Glutamatergic neuron (in vitro differentiated cells): ENCODE measurements at regions not wholly inside any gene's neighbourhood (a gene's known extent, or its start where the extent isn't known, plus 50 kb on each side); places are given as distances from the start of the nearest gene placed in this dataset.

Experiments used
- DNase-seq: peaks from one replicate; pipeline ENCODE4 v3.0.0; 2022
- H3K27ac Mint-ChIP-seq: one replicate; pipeline ENCODE4 v1.8.0; 2020; ENCODE audit warnings: mild to moderate bottlenecking, mixed read lengths, inconsistent platforms; ENCODE audit not compliant: unreplicated experiment
- H3K27me3 Mint-ChIP-seq: one replicate; pipeline ENCODE4 v1.8.0; 2020; ENCODE audit warnings: mild to moderate bottlenecking, moderate library complexity, mixed read lengths, inconsistent platforms; ENCODE audit not compliant: unreplicated experiment
- H3K36me3 Mint-ChIP-seq: one replicate; pipeline ENCODE4 v1.8.0; 2020; ENCODE audit warnings: mild to moderate bottlenecking, mixed read lengths, inconsistent platforms; ENCODE audit not compliant: unreplicated experiment
- H3K4me1 Mint-ChIP-seq: one replicate; pipeline ENCODE4 v1.8.0; 2020; ENCODE audit warnings: mild to moderate bottlenecking, low read depth, mixed read lengths, inconsistent platforms; ENCODE audit not compliant: unreplicated experiment
- H3K4me3 Mint-ChIP-seq: one replicate; pipeline ENCODE4 v1.8.0; 2020; ENCODE audit warnings: mild to moderate bottlenecking, mixed read lengths, inconsistent platforms; ENCODE audit not compliant: unreplicated experiment
- H3K9me3 Mint-ChIP-seq: one replicate; pipeline ENCODE4 v1.8.0; 2020; ENCODE audit warnings: mild to moderate bottlenecking, moderate library complexity, mixed read lengths, inconsistent platforms; ENCODE audit not compliant: unreplicated experiment
- CTCF ChIP-seq: fragments of 200-600 bp; sonication (generic); IDR thresholded peaks from one replicate; pipeline ENCODE4 v1.5.0; 2021; ENCODE audit not compliant: partially characterized antibody, unreplicated experiment

- H3K27ac Mint-ChIP-seq, result no peak overlapping the region
- no peaks in the 10 kb centered on the region for H3K27me3 Mint-ChIP-seq
- H3K4me1 Mint-ChIP-seq, result no peaks in the 10 kb centered on the region
- TF ChIP-seq CTCF, result no peak
- no peak overlapping the region for H3K4me3 Mint-ChIP-seq
- H3K36me3 Mint-ChIP-seq, result no peaks in the 10 kb centered on the region
- H3K9me3 Mint-ChIP-seq, result no peaks in the 10 kb centered on the region
- no peak for DNase-seq
Observed at GRCh38 chr2:58634653-58635370, 393.7 kb upstream of the FANCL start.

GRCh38 chr2:58633613-58634365 lies 392.7 kb upstream of the FANCL start:
- no peaks in the 10 kb centered on the region for H3K27me3 Mint-ChIP-seq
- no peak for TF ChIP-seq CTCF
- no peak for DNase-seq
- no peak overlapping the region for H3K27ac Mint-ChIP-seq
- H3K4me1 Mint-ChIP-seq, result no peaks in the 10 kb centered on the region
- no peaks in the 10 kb centered on the region for H3K9me3 Mint-ChIP-seq
- no peak overlapping the region for H3K4me3 Mint-ChIP-seq
- no peaks in the 10 kb centered on the region for H3K36me3 Mint-ChIP-seq

- H3K36me3 Mint-ChIP-seq, result no peaks in the 10 kb centered on the region
- H3K4me1 Mint-ChIP-seq, result no peaks in the 10 kb centered on the region
- no peaks in the 10 kb centered on the region for H3K9me3 Mint-ChIP-seq
- no peak for TF ChIP-seq CTCF
- H3K4me3 Mint-ChIP-seq, result no peak overlapping the region
- no peak overlapping the region for H3K27ac Mint-ChIP-seq
- DNase-seq, result no peak
- no peaks in the 10 kb centered on the region for H3K27me3 Mint-ChIP-seq
Observed at GRCh38 chr2:58631986-58632385, 390.9 kb upstream of the FANCL start.

GRCh38 chr2:58629545-58630119 lies 388.5 kb upstream of the FANCL start:
- Mint-ChIP-seq H3K27me3 (no peaks in the 10 kb centered on the region), H3K27ac (no peak overlapping the region), H3K4me1 (peaks cover 4% of the 10 kb centered on the region), H3K4me3 (no peak overlapping the region), H3K9me3 (no peaks in the 10 kb centered on the region), H3K36me3 (no peaks in the 10 kb centered on the region)
- DNase-seq, result no peak
- no peak for TF ChIP-seq CTCF

- DNase-seq, result no peak
- H3K27ac Mint-ChIP-seq, result no peak overlapping the region
- peaks cover 2% of the 10 kb centered on the region for H3K4me1 Mint-ChIP-seq
- H3K27me3 Mint-ChIP-seq, result peaks cover 2% of the 10 kb centered on the region
- TF ChIP-seq CTCF, result no peak
- H3K36me3 Mint-ChIP-seq, result no peaks in the 10 kb centered on the region
- no peaks in the 10 kb centered on the region for H3K9me3 Mint-ChIP-seq
- no peak overlapping the region for H3K4me3 Mint-ChIP-seq
Observed at GRCh38 chr2:58620896-58621295, 379.8 kb upstream of the FANCL start.
